ENCODE measurements at regions not wholly inside any gene's neighbourhood (a gene's known extent, or its start where the extent isn't known, plus 50 kb on each side); places are given as distances from the start of the nearest gene placed in this dataset.

DNA sequence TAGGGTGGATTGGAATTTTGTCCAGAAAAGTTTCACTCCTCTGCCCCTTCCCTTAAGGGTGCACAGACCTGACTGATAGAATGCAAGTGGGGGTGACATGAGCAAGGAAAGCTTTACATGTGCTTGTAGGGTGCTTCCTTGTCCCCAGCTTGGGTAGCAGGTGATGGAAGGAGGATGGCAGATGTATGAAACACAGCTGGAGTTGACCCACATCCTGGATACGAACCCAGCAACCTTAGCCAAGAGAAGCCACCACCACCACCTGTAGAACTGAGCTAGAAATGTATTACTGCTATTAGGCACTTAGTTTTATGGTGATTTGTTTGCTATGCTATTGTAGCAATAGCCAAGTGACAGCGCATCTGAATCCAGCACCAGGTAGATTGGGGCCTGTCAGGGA is 227.4 kb downstream of the HS3ST1 start:
- no TSS peak for BruUV-seq (replicated peaks)
- intact Hi-C loops (cut with micrococcal nuclease; ENCODE audit: unreplicated experiment): no loop called here
- ChIA-PET CTCF (ENCODE audit: unreplicated experiment) (no interaction called here), POLR2A (interaction anchor here (0.8 kb wide), 1 partner anchor 9 kb away, joined by 4 read pairs; no protein-coding TSS in a partner anchor)
- no peaks in the 10 kb centered on the region for H3K36me3 ChIP-seq (ENCODE audit: insufficient read depth, low read length)
- no peaks in the 10 kb centered on the region for H3K79me2 ChIP-seq (ENCODE audit: insufficient read depth, low read depth, low read length)
- no peak overlapping the region for H3K4me3 ChIP-seq (ENCODE audit: low read depth, low read length, poor library complexity, severe bottlenecking)
- no peak overlapping the region for H2AFZ ChIP-seq (ENCODE audit: low read length)
- H4K20me1 ChIP-seq (ENCODE audit: insufficient read depth, low read length): no peaks in the 10 kb centered on the region
- TF ChIP-seq, protein P1, sequence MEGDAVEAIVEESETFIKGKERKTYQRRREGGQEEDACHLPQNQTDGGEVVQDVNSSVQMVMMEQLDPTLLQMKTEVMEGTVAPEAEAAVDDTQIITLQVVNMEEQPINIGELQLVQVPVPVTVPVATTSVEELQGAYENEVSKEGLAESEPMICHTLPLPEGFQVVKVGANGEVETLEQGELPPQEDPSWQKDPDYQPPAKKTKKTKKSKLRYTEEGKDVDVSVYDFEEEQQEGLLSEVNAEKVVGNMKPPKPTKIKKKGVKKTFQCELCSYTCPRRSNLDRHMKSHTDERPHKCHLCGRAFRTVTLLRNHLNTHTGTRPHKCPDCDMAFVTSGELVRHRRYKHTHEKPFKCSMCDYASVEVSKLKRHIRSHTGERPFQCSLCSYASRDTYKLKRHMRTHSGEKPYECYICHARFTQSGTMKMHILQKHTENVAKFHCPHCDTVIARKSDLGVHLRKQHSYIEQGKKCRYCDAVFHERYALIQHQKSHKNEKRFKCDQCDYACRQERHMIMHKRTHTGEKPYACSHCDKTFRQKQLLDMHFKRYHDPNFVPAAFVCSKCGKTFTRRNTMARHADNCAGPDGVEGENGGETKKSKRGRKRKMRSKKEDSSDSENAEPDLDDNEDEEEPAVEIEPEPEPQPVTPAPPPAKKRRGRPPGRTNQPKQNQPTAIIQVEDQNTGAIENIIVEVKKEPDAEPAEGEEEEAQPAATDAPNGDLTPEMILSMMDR (conservative IDR thresholded peaks at IDR 0.05; ENCODE audit: low read length): no peak
- no peak for TF ChIP-seq EZH2phosphoT487 (IDR thresholded peaks at IDR 0.05; ENCODE audit: borderline replicate concordance, low read depth, low read length)
- no peak overlapping the region for H3K27ac ChIP-seq (ENCODE audit: low read depth, low read length, poor library complexity, severe bottlenecking)
- no peaks in the 10 kb centered on the region for H3K4me1 ChIP-seq (ENCODE audit: insufficient read depth, low read length, poor library complexity, severe bottlenecking)
- no peaks in the 10 kb centered on the region for H3K9me3 ChIP-seq (ENCODE audit: low read length)
- H3K4me2 ChIP-seq (ENCODE audit: low read length): no peak overlapping the region
- no peaks in the 10 kb centered on the region for H3K9me2 ChIP-seq (ENCODE audit: insufficient read depth, low read length)
- DNase-seq (ENCODE audit: low spot score): no peak

DNA sequence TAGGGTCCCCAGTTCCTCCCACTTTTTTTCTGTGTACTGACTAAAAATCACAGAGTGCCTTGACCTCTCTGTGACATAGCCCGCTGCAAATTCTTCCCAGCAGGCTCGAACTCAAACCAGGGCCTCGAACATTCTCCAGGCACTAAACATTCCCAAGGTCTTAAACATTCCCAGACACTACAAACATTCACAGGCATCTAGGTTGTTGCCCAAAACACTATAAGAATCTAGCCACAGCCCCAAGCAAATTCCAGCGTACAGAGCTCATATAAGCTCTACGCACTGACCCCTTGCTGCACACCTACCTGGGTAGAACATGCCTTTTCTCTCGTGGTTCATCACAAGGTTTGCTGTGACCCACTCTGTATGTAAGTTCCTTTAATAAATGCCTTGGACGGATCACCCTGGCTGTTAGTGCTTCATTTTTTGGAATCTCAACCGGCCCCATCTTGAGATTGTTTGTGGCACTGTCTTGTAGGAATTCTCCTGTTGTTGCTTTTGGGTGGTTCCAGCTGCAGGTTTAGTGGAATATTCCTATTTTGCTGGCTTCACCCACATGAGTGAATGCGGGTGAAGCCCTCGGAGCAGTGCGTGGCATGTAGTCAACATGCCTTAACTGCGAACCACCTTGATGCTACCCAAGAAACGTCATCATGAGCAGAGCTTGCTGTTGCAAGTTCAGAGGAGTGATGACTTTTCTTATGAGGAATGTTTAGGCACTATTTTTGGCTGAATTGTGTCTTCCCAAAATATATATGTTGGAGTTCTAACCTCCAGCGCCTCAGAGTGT is 230.0 kb downstream of the HS3ST1 start:
- no peaks in the 10 kb centered on the region for H4K20me1 ChIP-seq (ENCODE audit: insufficient read depth, low read length)
- ChIA-PET POLR2A (no interaction called here), CTCF (ENCODE audit: unreplicated experiment) (no interaction called here)
- H3K9me2 ChIP-seq (ENCODE audit: insufficient read depth, low read length): no peaks in the 10 kb centered on the region
- no peaks in the 10 kb centered on the region for H3K79me2 ChIP-seq (ENCODE audit: insufficient read depth, low read depth, low read length)
- H2AFZ ChIP-seq (ENCODE audit: low read length): no peak overlapping the region
- intact Hi-C loops (cut with micrococcal nuclease; ENCODE audit: unreplicated experiment): no loop called here
- no peak overlapping the region for H3K4me2 ChIP-seq (ENCODE audit: low read length)
- H3K36me3 ChIP-seq (ENCODE audit: insufficient read depth, low read length): no peaks in the 10 kb centered on the region
- H3K9me3 ChIP-seq (ENCODE audit: low read length): no peaks in the 10 kb centered on the region
- H3K4me3 ChIP-seq (ENCODE audit: low read depth, low read length, poor library complexity, severe bottlenecking): no peak overlapping the region
- no peak overlapping the region for H3K27ac ChIP-seq (ENCODE audit: low read depth, low read length, poor library complexity, severe bottlenecking)
- TF ChIP-seq, protein P1 (conservative IDR thresholded peaks at IDR 0.05; ENCODE audit: low read length): no peak
- no peak for TF ChIP-seq EZH2phosphoT487 (IDR thresholded peaks at IDR 0.05; ENCODE audit: borderline replicate concordance, low read depth, low read length)
- BruUV-seq (replicated peaks): no TSS peak
- H3K4me1 ChIP-seq (ENCODE audit: insufficient read depth, low read length, poor library complexity, severe bottlenecking): no peaks in the 10 kb centered on the region
- no peak for DNase-seq (ENCODE audit: low spot score)

DNA sequence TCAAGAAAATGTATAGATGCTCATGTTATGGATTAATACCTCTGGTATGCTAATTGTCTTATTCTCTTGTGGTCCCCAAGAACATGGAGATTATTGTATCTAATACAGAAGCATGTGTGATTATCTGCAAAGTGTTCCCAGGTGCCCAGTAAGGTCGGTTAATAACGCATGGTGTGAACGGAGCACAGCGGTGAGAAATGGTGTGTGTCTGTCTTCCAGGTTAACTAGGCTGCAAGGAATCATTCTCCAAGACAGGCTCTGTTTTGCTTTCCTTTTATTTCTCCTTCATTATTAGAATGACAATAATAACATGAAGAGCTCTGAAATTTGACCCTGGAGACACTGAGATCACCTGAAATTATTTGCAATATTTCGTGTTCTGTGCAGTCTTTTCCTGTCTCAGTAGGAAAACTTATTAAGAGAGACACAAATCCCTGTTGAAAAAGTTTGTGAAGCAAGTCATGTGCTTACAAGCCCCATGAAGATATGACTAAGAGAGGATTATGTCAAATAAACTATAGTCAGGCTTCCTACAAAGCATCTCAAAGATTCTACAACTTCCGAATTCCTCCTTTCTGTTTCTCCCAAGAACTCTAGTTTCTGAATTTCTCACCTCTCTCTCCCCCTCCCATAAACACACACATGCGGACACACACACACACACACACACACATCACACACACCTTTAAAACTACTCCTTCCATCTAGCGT is 230.9 kb downstream of the HS3ST1 start:
- Histone ChIP-seq H2AFZ (ENCODE audit: low read length) (no peak overlapping the region), H3K4me2 (ENCODE audit: low read length) (no peak overlapping the region), H3K79me2 (ENCODE audit: insufficient read depth, low read depth, low read length) (no peaks in the 10 kb centered on the region), H3K9me2 (ENCODE audit: insufficient read depth, low read length) (no peaks in the 10 kb centered on the region), H4K20me1 (ENCODE audit: insufficient read depth, low read length) (no peaks in the 10 kb centered on the region), H3K4me3 (ENCODE audit: low read depth, low read length, poor library complexity, severe bottlenecking) (no peak overlapping the region), H3K4me1 (ENCODE audit: insufficient read depth, low read length, poor library complexity, severe bottlenecking) (no peaks in the 10 kb centered on the region), H3K27ac (ENCODE audit: low read depth, low read length, poor library complexity, severe bottlenecking) (no peak overlapping the region), H3K36me3 (ENCODE audit: insufficient read depth, low read length) (no peaks in the 10 kb centered on the region), H3K9me3 (ENCODE audit: low read length) (no peaks in the 10 kb centered on the region)
- no peak for DNase-seq (ENCODE audit: low spot score)
- BruUV-seq (replicated peaks): no TSS peak
- TF ChIP-seq EZH2phosphoT487 (IDR thresholded peaks at IDR 0.05; ENCODE audit: borderline replicate concordance, low read depth, low read length): no peak
- TF ChIP-seq, protein P1 (conservative IDR thresholded peaks at IDR 0.05; ENCODE audit: low read length): no peak
- intact Hi-C loops (cut with micrococcal nuclease; ENCODE audit: unreplicated experiment): no loop called here
- ChIA-PET CTCF (ENCODE audit: unreplicated experiment) (no interaction called here), POLR2A (no interaction called here)
